Body of pancreas (tissue), 4 donors: ENCODE measurements at regions not wholly inside any gene's neighbourhood (a gene's known extent, or its start where the extent isn't known, plus 50 kb on each side); places are given as distances from the start of the nearest gene placed in this dataset.

Source experiments
- ATAC-seq: fragments of 150-250 bp; one replicate; pipeline ENCODE4 v1.9.1; 2016
- DNase-seq, 4 donors: peaks; one replicate each; pipeline ENCODE4 v3.0.0-alpha.2; 2019
- H3K27ac ChIP-seq, 4 donors: fragments of 200-600 bp; sonication (generic); 1 replicate in 3 of 4; 2 replicates in 1 of 4; pipeline versions ENCODE4 v1.5.1 to v1.6.1; 2016 to 2019; ENCODE audit warnings: mild to moderate bottlenecking in 1 of 4, mixed read lengths in 1 of 4, moderate library complexity in 1 of 4
- H3K27me3 ChIP-seq, 2 donors: fragments of 200-600 bp; sonication (generic); one replicate each; pipeline ENCODE4 v1.6.0; 2016; ENCODE audit warnings: mild to moderate bottlenecking in 1 of 2
- H3K36me3 ChIP-seq, 2 donors: fragments of 200-600 bp; sonication (generic); replicated peaks in 1 of 2; 2 replicates each; pipeline ENCODE4 v1.5.1; 2016; ENCODE audit warnings: low read depth in 2 of 2; ENCODE audit not compliant: insufficient read depth in 1 of 2
- H3K4me1 ChIP-seq: fragments of 200-600 bp; sonication (generic); one replicate; pipeline ENCODE4 v1.6.0; 2016
- H3K4me3 ChIP-seq, 2 donors: fragments of 200-600 bp; sonication (generic); 1 replicate in 1 of 2; 2 replicates in 1 of 2; pipeline ENCODE4 v1.5.1; 2016 to 2019
- H3K9me3 ChIP-seq, 3 donors: fragments of 200-600 bp; sonication (generic); 1 replicate in 2 of 3; 2 replicates in 1 of 3; pipeline ENCODE4 v1.5.1; 2016
- POLR2A ChIP-seq, 3 donors: fragments of 450-650 bp; IDR thresholded peaks; one replicate each; pipeline ENCODE4 v1.6.1; 2016; ENCODE audit warnings: antibody characterized with exemption in 3 of 3, mild to moderate bottlenecking in 2 of 3
- WGBS, 2 donors: methylation state at CpG; one replicate each; pipeline ENCODE4 v1.1.5; 2017; 5-methylcytosine and 5-hydroxymethylcytosine counted together
- intact Hi-C: fragments of 100-400 bp; cut with DNase I; formaldehyde crosslinking; loops from one replicate; pipeline ENCODE4 v1.15.1; 2023
- TF ChIP-seq, protein P1 (sequence below), 7 experiments: fragments of 450-650 bp in 4 of 7; fragments of 200-600 bp in 3 of 7; sonication (generic) in 3 of 7; IDR thresholded peaks; one replicate each; pipeline ENCODE4 v1.5.1; 2016 to 2019; ENCODE audit warnings: antibody characterized with exemption in 7 of 7

DNA sequence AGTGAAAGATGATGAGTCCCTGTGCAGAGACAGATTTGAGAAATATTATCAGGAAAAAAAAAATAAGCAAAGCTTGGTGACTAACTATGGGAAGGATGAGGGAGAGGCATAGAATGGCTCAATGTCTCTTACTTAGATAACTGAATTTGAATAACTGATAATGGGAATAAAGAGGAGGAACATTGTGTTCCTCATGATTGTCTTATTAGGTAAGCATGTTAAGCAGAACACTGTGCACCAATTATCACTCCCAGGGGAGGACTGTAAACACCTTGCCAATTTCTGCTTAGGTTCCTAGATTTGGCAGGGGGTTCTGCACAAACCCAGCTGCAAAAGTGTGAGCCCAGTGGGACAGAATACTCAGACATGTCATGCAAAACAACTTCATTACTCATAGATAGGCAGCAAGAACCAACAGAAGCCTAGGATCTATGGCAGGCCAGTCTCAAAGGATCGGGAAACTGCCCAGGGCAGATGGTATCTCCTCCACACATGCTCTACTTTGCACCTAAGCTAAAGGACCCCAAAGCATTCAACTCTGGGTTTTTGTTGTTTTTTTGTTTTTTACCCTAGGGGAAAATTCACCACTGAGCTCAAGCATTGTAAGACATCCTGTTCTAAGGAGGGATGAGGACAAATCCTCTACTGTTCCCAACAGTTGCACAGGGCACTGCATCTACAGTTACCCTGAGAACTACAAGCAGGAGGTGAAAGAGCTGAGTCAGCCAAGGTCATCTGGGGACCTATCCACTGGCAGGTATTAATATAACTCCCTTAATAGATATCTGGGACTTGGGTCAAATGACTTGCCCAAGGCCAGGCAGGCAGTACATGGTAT lies 907.0 kb downstream of the RAPGEF2 start:
- no peaks in the 10 kb centered on the region for H3K36me3 ChIP-seq
- H3K27ac ChIP-seq, result no peak overlapping the region
- no peaks in the 10 kb centered on the region for H3K27me3 ChIP-seq
- H3K4me3 ChIP-seq, result no peak overlapping the region
- intact Hi-C loops, result no loop called here
- DNase-seq, result no peak
- 83 to 86% methylated on average over 1 of the region's 1 CpG for WGBS, 2 donors
- H3K4me1 ChIP-seq, result no peaks in the 10 kb centered on the region
- no peaks in the 10 kb centered on the region for H3K9me3 ChIP-seq
- no peak for ATAC-seq
- TF ChIP-seq POLR2A (IDR thresholded peaks at IDR 0.05), result no peak
- TF ChIP-seq, protein P1, sequence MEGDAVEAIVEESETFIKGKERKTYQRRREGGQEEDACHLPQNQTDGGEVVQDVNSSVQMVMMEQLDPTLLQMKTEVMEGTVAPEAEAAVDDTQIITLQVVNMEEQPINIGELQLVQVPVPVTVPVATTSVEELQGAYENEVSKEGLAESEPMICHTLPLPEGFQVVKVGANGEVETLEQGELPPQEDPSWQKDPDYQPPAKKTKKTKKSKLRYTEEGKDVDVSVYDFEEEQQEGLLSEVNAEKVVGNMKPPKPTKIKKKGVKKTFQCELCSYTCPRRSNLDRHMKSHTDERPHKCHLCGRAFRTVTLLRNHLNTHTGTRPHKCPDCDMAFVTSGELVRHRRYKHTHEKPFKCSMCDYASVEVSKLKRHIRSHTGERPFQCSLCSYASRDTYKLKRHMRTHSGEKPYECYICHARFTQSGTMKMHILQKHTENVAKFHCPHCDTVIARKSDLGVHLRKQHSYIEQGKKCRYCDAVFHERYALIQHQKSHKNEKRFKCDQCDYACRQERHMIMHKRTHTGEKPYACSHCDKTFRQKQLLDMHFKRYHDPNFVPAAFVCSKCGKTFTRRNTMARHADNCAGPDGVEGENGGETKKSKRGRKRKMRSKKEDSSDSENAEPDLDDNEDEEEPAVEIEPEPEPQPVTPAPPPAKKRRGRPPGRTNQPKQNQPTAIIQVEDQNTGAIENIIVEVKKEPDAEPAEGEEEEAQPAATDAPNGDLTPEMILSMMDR (IDR thresholded peaks at IDR 0.05), result no peak

- H3K36me3 ChIP-seq, result no peaks in the 10 kb centered on the region
- DNase-seq (no peak), ATAC-seq (no peak)
- H3K4me3 ChIP-seq, result no peak overlapping the region
- no peak overlapping the region for H3K27ac ChIP-seq
- no peaks in the 10 kb centered on the region for H3K27me3 ChIP-seq
- H3K4me1 ChIP-seq, result no peaks in the 10 kb centered on the region
- intact Hi-C loops, result no loop called here
- TF ChIP-seq POLR2A (IDR thresholded peaks at IDR 0.05), result no peak
- WGBS, 2 donors, result 71 to 74% methylated on average over 2 of the region's 2 CpGs
- H3K9me3 ChIP-seq, result no peaks in the 10 kb centered on the region
Observed at GRCh38 chr4:160019936-160020335, 917.1 kb downstream of the RAPGEF2 start.

GRCh38 chr4:160020804-160021203 lies 917.9 kb downstream of the RAPGEF2 start:
- Histone ChIP-seq H3K36me3 (no peaks in the 10 kb centered on the region), H3K4me1 (no peaks in the 10 kb centered on the region), H3K27me3 (no peaks in the 10 kb centered on the region), H3K27ac (no peak overlapping the region), H3K4me3 (no peak overlapping the region), H3K9me3 (no peaks in the 10 kb centered on the region)
- intact Hi-C loops, result no loop called here
- no peak for ATAC-seq
- 94% methylated on average over 3 of the region's 3 CpGs for WGBS, 2 donors
- TF ChIP-seq, protein P1 (IDR thresholded peaks at IDR 0.05), result no peak
- TF ChIP-seq POLR2A (IDR thresholded peaks at IDR 0.05), result no peak
- no peak for DNase-seq

GRCh38 chr4:160021870-160022269 lies 919.0 kb downstream of the RAPGEF2 start:
- H3K4me3 ChIP-seq, result no peak overlapping the region
- H3K36me3 ChIP-seq, result no peaks in the 10 kb centered on the region
- 95 to 100% methylated on average over 1 of the region's 1 CpG for WGBS, 2 donors
- no peaks in the 10 kb centered on the region for H3K4me1 ChIP-seq
- TF ChIP-seq, protein P1 (IDR thresholded peaks at IDR 0.05), result no peak
- no peak for TF ChIP-seq POLR2A (IDR thresholded peaks at IDR 0.05)
- no peaks in the 10 kb centered on the region for H3K9me3 ChIP-seq
- ATAC-seq (no peak), DNase-seq (no peak)
- intact Hi-C loops, result no loop called here
- no peaks in the 10 kb centered on the region for H3K27me3 ChIP-seq
- H3K27ac ChIP-seq, result no peak overlapping the region

- TF ChIP-seq POLR2A (IDR thresholded peaks at IDR 0.05), result no peak
- TF ChIP-seq, protein P1 (IDR thresholded peaks at IDR 0.05), result no peak
- Histone ChIP-seq H3K27me3 (no peaks in the 10 kb centered on the region), H3K4me3 (no peak overlapping the region), H3K27ac (no peak overlapping the region), H3K9me3 (no peaks in the 10 kb centered on the region), H3K4me1 (no peaks in the 10 kb centered on the region), H3K36me3 (no peaks in the 10 kb centered on the region)
- DNase-seq (no peak), ATAC-seq (no peak)
- WGBS, 2 donors, result 52 to 66% methylated on average over 2 of the region's 2 CpGs
- intact Hi-C loops, result no loop called here
Observed at GRCh38 chr4:160026721-160027120, 923.8 kb downstream of the RAPGEF2 start.
